ENCODE measurements at regions not wholly inside any gene's neighbourhood (a gene's known extent, or its start where the extent isn't known, plus 50 kb on each side); places are given as distances from the start of the nearest gene placed in this dataset.

DNA sequence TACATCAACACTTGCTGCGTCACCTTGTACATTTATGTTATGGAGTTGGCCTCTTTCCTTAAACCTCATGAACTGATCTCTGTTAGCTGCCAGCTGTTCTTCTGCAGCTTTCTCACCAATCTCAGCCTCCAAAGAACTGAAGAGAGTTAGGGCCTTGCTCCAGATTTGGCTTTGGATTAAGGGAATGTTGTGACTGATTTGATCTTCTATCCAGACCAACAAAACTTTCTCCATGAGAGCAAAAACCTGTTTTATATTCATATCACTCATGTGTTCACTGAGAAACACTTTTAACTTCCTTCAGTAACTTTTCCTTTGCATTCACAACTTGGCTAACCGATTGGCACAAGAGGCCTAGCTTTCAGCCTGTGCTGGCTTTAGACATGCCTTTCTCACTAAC lies 1156.0 kb upstream of the CADM2 start (continued):
- TF ChIP-seq, protein P1, sequence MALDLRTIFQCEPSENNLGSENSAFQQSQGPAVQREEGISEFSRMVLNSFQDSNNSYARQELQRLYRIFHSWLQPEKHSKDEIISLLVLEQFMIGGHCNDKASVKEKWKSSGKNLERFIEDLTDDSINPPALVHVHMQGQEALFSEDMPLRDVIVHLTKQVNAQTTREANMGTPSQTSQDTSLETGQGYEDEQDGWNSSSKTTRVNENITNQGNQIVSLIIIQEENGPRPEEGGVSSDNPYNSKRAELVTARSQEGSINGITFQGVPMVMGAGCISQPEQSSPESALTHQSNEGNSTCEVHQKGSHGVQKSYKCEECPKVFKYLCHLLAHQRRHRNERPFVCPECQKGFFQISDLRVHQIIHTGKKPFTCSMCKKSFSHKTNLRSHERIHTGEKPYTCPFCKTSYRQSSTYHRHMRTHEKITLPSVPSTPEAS (tag by site-specific recombination; IDR thresholded peaks at IDR 0.05): no peak
- TF ChIP-seq ZNF146 (tag by site-specific recombination; IDR thresholded peaks at IDR 0.05) (no peak), ZNF239 (tag by site-specific recombination; IDR thresholded peaks at IDR 0.05) (no peak), ZNF707 (tag by site-specific recombination; IDR thresholded peaks at IDR 0.05) (no peak), ZNF37A (tag by site-specific recombination; IDR thresholded peaks at IDR 0.05) (no peak), TRIM28 (IDR thresholded peaks at IDR 0.05; ENCODE audit: borderline replicate concordance, low read length) (no peak), ZNF121 (tag by site-specific recombination; IDR thresholded peaks at IDR 0.05) (no peak), ZBTB48 (tag by site-specific recombination; IDR thresholded peaks at IDR 0.05) (no peak)
- TF ChIP-seq, protein P2, sequence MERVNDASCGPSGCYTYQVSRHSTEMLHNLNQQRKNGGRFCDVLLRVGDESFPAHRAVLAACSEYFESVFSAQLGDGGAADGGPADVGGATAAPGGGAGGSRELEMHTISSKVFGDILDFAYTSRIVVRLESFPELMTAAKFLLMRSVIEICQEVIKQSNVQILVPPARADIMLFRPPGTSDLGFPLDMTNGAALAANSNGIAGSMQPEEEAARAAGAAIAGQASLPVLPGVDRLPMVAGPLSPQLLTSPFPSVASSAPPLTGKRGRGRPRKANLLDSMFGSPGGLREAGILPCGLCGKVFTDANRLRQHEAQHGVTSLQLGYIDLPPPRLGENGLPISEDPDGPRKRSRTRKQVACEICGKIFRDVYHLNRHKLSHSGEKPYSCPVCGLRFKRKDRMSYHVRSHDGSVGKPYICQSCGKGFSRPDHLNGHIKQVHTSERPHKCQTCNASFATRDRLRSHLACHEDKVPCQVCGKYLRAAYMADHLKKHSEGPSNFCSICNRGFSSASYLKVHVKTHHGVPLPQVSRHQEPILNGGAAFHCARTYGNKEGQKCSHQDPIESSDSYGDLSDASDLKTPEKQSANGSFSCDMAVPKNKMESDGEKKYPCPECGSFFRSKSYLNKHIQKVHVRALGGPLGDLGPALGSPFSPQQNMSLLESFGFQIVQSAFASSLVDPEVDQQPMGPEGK (tag by site-specific recombination; IDR thresholded peaks at IDR 0.05): no peak
- TF ChIP-seq, protein P3, sequence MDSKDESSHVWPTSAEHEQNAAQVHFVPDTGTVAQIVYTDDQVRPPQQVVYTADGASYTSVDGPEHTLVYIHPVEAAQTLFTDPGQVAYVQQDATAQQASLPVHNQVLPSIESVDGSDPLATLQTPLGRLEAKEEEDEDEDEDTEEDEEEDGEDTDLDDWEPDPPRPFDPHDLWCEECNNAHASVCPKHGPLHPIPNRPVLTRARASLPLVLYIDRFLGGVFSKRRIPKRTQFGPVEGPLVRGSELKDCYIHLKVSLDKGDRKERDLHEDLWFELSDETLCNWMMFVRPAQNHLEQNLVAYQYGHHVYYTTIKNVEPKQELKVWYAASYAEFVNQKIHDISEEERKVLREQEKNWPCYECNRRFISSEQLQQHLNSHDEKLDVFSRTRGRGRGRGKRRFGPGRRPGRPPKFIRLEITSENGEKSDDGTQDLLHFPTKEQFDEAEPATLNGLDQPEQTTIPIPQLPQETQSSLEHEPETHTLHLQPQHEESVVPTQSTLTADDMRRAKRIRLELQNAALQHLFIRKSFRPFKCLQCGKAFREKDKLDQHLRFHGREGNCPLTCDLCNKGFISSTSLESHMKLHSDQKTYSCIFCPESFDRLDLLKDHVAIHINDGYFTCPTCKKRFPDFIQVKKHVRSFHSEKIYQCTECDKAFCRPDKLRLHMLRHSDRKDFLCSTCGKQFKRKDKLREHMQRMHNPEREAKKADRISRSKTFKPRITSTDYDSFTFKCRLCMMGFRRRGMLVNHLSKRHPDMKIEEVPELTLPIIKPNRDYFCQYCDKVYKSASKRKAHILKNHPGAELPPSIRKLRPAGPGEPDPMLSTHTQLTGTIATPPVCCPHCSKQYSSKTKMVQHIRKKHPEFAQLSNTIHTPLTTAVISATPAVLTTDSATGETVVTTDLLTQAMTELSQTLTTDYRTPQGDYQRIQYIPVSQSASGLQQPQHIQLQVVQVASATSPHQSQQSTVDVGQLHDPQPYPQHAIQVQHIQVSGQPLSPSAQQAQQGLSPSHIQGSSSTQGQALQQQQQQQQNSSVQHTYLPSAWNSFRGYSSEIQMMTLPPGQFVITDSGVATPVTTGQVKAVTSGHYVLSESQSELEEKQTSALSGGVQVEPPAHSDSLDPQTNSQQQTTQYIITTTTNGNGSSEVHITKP (tag by site-specific recombination; IDR thresholded peaks at IDR 0.05): no peak

DNA sequence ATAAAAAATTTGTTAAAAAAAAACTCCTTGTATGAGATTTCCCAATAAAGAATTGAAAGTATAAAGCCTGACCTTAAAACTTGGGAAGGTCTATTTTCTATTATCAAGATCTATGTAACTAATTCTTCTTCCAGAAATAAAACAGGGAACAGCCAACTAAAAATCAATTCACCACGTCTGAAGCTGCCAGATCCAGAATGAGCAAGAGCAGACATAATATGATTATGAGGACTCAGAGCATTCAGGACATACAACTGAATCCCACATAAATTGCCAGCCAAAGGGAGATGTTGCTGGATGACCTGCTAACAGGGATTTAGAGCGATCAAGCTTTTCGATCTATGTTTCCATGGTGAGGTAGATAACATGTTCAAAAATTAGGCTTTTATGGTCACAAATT lies 1151.3 kb upstream of the CADM2 start:
- H3K4me1 ChIP-seq (ENCODE audit: control insufficient read depth, insufficient read depth, low read length): no peaks in the 10 kb centered on the region
- ChIA-PET CTCF (no interaction called here), POLR2A (no interaction called here)
- TF ChIP-seq ZBTB21 (tag by site-specific recombination; IDR thresholded peaks at IDR 0.05) (no peak), MYNN (tag by site-specific recombination; IDR thresholded peaks at IDR 0.05; ENCODE audit: borderline replicate concordance) (no peak), ZNF114 (tag by site-specific recombination; IDR thresholded peaks at IDR 0.05) (no peak), GLIS2 (tag by site-specific recombination; IDR thresholded peaks at IDR 0.05) (no peak), ZNF302 (tag by site-specific recombination; IDR thresholded peaks at IDR 0.05; ENCODE audit: low read depth) (no peak), ZNF202 (tag by site-specific recombination; IDR thresholded peaks at IDR 0.05; ENCODE audit: borderline replicate concordance) (no peak), HOXD13 (CRISPR knock-in tag; IDR thresholded peaks at IDR 0.05; ENCODE audit: borderline replicate concordance) (no peak), SP2 (tag by site-specific recombination; IDR thresholded peaks at IDR 0.05) (no peak), HOXC10 (CRISPR knock-in tag; IDR thresholded peaks at IDR 0.05) (no peak), ZNF514 (tag by site-specific recombination; IDR thresholded peaks at IDR 0.05) (no peak), ZFP69B (tag by site-specific recombination; IDR thresholded peaks at IDR 0.05) (no peak), ZNF561 (tag by site-specific recombination; IDR thresholded peaks at IDR 0.05; ENCODE audit: borderline replicate concordance) (no peak), FEZF1 (tag by site-specific recombination; IDR thresholded peaks at IDR 0.05) (no peak), ZNF549 (tag by site-specific recombination; IDR thresholded peaks at IDR 0.05) (no peak), ZNF169 (tag by site-specific recombination; IDR thresholded peaks at IDR 0.05) (no peak), WT1 (tag by site-specific recombination; IDR thresholded peaks at IDR 0.05) (no peak), ZNF146 (tag by site-specific recombination; IDR thresholded peaks at IDR 0.05) (no peak), ZNF248 (tag by site-specific recombination; IDR thresholded peaks at IDR 0.05) (no peak)
- TF ChIP-seq, protein P4, sequence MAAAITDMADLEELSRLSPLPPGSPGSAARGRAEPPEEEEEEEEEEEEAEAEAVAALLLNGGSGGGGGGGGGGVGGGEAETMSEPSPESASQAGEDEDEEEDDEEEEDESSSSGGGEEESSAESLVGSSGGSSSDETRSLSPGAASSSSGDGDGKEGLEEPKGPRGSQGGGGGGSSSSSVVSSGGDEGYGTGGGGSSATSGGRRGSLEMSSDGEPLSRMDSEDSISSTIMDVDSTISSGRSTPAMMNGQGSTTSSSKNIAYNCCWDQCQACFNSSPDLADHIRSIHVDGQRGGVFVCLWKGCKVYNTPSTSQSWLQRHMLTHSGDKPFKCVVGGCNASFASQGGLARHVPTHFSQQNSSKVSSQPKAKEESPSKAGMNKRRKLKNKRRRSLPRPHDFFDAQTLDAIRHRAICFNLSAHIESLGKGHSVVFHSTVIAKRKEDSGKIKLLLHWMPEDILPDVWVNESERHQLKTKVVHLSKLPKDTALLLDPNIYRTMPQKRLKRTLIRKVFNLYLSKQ (tag by site-specific recombination; IDR thresholded peaks at IDR 0.05; ENCODE audit: borderline replicate concordance): no peak
- no peak overlapping the region for H3K4me3 ChIP-seq (ENCODE audit: low read depth, low read length)
- H3K36me3 ChIP-seq (ENCODE audit: control insufficient read depth in 2 of 2, insufficient read depth in 1 of 2, low read length in 2 of 2): no peaks in the 10 kb centered on the region
- no peak overlapping the region for H3K27ac ChIP-seq (ENCODE audit: extremely low read depth, low read depth, low read length)
- no peaks in the 10 kb centered on the region for H3K9me3 ChIP-seq (ENCODE audit: control insufficient read depth, insufficient read depth, low read depth, low read length)

Measured in HEK293 (cell line).